Liver (tissue), 8 donors: ENCODE measurements at regions not wholly inside any gene's neighbourhood (a gene's known extent, or its start where the extent isn't known, plus 50 kb on each side); places are given as distances from the start of the nearest gene placed in this dataset.
A peak's percentile ranks its signal among the peaks of the same experiment; 100 is the strongest.

Experiments
- DNase-seq: peaks from one replicate; pipeline ENCODE4 v3.0.0-alpha.2; 2017; ENCODE audit warnings: low spot score
- H3K27ac ChIP-seq, 2 donors: one replicate each; pipeline ENCODE4 v1.7.0; 2013; ENCODE audit warnings: inconsistent platforms in 2 of 2, low read length in 2 of 2, control low read depth in 1 of 2, low read depth in 1 of 2, mild to moderate bottlenecking in 1 of 2
- H3K27me3 ChIP-seq, 4 donors: one replicate each; pipeline versions ENCODE4 v1.6.1 to v1.7.0; 2013; ENCODE audit warnings: low read length in 3 of 4, inconsistent platforms in 1 of 4, mild to moderate bottlenecking in 1 of 4, moderate library complexity in 1 of 4; ENCODE audit not compliant: control insufficient read depth in 4 of 4, insufficient read depth in 4 of 4
- H3K36me3 ChIP-seq, 4 donors: one replicate each; pipeline versions ENCODE4 v1.6.1 to v1.7.0; 2013; ENCODE audit warnings: low read length in 3 of 4, mild to moderate bottlenecking in 3 of 4, low read depth in 1 of 4, moderate library complexity in 1 of 4; ENCODE audit not compliant: control insufficient read depth in 4 of 4, insufficient read depth in 3 of 4
- H3K4me1 ChIP-seq, 4 donors: one replicate each; pipeline versions ENCODE4 v1.6.1 to v1.7.0; 2013; ENCODE audit warnings: low read length in 3 of 4, mild to moderate bottlenecking in 3 of 4, moderate library complexity in 1 of 4; ENCODE audit not compliant: control insufficient read depth in 4 of 4, insufficient read depth in 4 of 4
- H3K4me3 ChIP-seq, 3 donors: one replicate each; pipeline versions ENCODE4 v1.6.1 to v1.7.0; 2013; ENCODE audit warnings: low read length in 3 of 3, control low read depth in 1 of 3, low read depth in 1 of 3, mild to moderate bottlenecking in 1 of 3
- H3K9ac ChIP-seq, 2 donors: one replicate each; pipeline ENCODE4 v1.7.0; 2013; ENCODE audit warnings: low read length in 2 of 2, mild to moderate bottlenecking in 2 of 2, moderate library complexity in 2 of 2, control low read depth in 1 of 2, low read depth in 1 of 2
- H3K9me3 ChIP-seq, 4 donors: one replicate each; pipeline versions ENCODE4 v1.6.1 to v1.7.0; 2013; ENCODE audit warnings: low read length in 3 of 4; ENCODE audit not compliant: control insufficient read depth in 4 of 4
- EGR1 ChIP-seq, 2 donors: IDR thresholded peaks; 2 replicates each; pipeline ENCODE4 v1.6.1; 2016 to 2018; ENCODE audit warnings: antibody characterized with exemption in 2 of 2, low read depth in 2 of 2
- FOXA1 ChIP-seq: IDR thresholded peaks from 2 replicates; pipeline ENCODE4 v1.6.1; 2016; ENCODE audit warnings: antibody characterized with exemption
- FOXA2 ChIP-seq: IDR thresholded peaks from 2 replicates; pipeline ENCODE4 v1.6.1; 2016; ENCODE audit warnings: antibody characterized with exemption
- GABPA ChIP-seq, 2 donors: IDR thresholded peaks in 1 of 2; conservative IDR thresholded peaks in 1 of 2; 2 replicates each; pipeline ENCODE4 v1.6.1; 2016; ENCODE audit warnings: antibody characterized with exemption in 2 of 2, mild to moderate bottlenecking in 1 of 2, moderate library complexity in 1 of 2
- HNF4A ChIP-seq, 2 donors: conservative IDR thresholded peaks; 2 replicates each; pipeline ENCODE4 v1.6.1; 2016; ENCODE audit warnings: antibody characterized with exemption in 2 of 2, mild to moderate bottlenecking in 2 of 2
- HNF4G ChIP-seq: IDR thresholded peaks from 2 replicates; pipeline ENCODE4 v1.6.1; 2016; ENCODE audit warnings: antibody characterized with exemption
- JUND ChIP-seq, 2 donors: IDR thresholded peaks; 2 replicates each; pipeline ENCODE4 v1.6.1; 2016; ENCODE audit warnings: antibody characterized with exemption in 2 of 2
- NR2F2 ChIP-seq: IDR thresholded peaks from 2 replicates; pipeline ENCODE4 v1.6.1; 2016; ENCODE audit warnings: antibody characterized with exemption
- RAD21 ChIP-seq, 2 donors: IDR thresholded peaks; 2 replicates each; pipeline ENCODE4 v1.6.1; 2016; ENCODE audit warnings: antibody characterized with exemption in 2 of 2, mild to moderate bottlenecking in 2 of 2
- RXRA ChIP-seq, 2 donors: IDR thresholded peaks; 2 replicates each; pipeline ENCODE4 v1.6.1; 2017 to 2018; ENCODE audit warnings: antibody characterized with exemption in 2 of 2, mild to moderate bottlenecking in 1 of 2
- SP1 ChIP-seq: IDR thresholded peaks from 2 replicates; pipeline ENCODE4 v1.6.1; 2018; ENCODE audit warnings: antibody characterized with exemption, mild to moderate bottlenecking
- TAF1 ChIP-seq: conservative IDR thresholded peaks from 2 replicates; pipeline ENCODE4 v1.6.1; 2016; ENCODE audit warnings: antibody characterized with exemption, mild to moderate bottlenecking
- YY1 ChIP-seq: IDR thresholded peaks from 2 replicates; pipeline ENCODE4 v1.6.1; 2016; ENCODE audit warnings: antibody characterized with exemption, mild to moderate bottlenecking
- WGBS: extraction: QIAGEN DNeasy Blood & Tissue Kit; methylation state at CpG from one replicate; pipeline ENCODE4 v1.1.7; 2013; 5-methylcytosine and 5-hydroxymethylcytosine counted together
- TF ChIP-seq, protein P1 (sequence below): IDR thresholded peaks from 2 replicates; pipeline ENCODE4 v1.6.1; 2016; ENCODE audit warnings: antibody characterized with exemption
- TF ChIP-seq, protein P2 (sequence below): IDR thresholded peaks from 2 replicates; pipeline ENCODE4 v1.6.1; 2016; ENCODE audit warnings: antibody characterized with exemption, mild to moderate bottlenecking
- TF ChIP-seq, protein P3 (sequence below): IDR thresholded peaks from 2 replicates; pipeline ENCODE4 v1.6.1; 2016; ENCODE audit warnings: antibody characterized with exemption
- TF ChIP-seq, protein P4 (sequence below): fragments of 150-350 bp; IDR thresholded peaks from 2 replicates; pipeline ENCODE4 v1.5.1; 2017; ENCODE audit warnings: improper control_type of control experiment, low read depth, low read length; ENCODE audit not compliant: missing input control
- donor health status: healthy.
- donor health status: healthy.
- donor health status: healthy.
- donor health status: healthy.
- donor health status: healthy.

DNA sequence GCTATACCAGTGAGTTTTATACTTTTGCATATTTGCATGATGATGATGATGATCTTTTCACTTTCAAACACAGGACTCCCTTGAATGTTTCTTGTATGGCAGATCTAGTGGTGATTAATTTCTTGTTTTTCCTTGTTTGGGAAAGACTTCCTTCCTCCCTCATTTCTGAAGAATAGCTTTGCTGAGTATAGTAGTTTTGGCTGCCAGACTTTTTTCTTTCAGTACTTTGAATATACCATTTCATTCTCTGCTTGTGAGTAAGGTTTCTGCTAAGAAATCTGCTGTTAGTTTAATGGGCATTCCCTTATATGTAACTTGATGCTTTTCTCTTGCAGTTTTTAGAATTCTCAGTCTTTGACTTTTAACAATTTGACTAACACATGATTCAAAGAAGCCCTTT lies 547.4 kb upstream of the CXADR start:
- DNase-seq: no peak
- Histone ChIP-seq H3K27ac (no peak overlapping the region), H3K27me3 (no peaks in the 10 kb centered on the region), H3K4me1 (peaks cover 0 to 5% (median 3%) of the 10 kb centered on the region in 4 donors), H3K36me3 (no peaks in the 10 kb centered on the region), H3K9me3 (peaks cover 0 to 4% (median 0%) of the 10 kb centered on the region in 4 donors), H3K9ac (no peak overlapping the region), H3K4me3 (no peak overlapping the region)
- TF ChIP-seq YY1 (no peak), RAD21 (IDR thresholded peaks at IDR 0.05) (no peak), HNF4A (conservative IDR thresholded peaks at IDR 0.05) (no peak), FOXA2 (no peak), EGR1 (IDR thresholded peaks at IDR 0.05; ENCODE audit: low read depth in 2 of 2) (no peak), SP1 (no peak), NR2F2 (no peak)
- TF ChIP-seq, protein P1, sequence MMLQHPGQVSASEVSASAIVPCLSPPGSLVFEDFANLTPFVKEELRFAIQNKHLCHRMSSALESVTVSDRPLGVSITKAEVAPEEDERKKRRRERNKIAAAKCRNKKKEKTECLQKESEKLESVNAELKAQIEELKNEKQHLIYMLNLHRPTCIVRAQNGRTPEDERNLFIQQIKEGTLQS: no peak
- TF ChIP-seq, protein P2, sequence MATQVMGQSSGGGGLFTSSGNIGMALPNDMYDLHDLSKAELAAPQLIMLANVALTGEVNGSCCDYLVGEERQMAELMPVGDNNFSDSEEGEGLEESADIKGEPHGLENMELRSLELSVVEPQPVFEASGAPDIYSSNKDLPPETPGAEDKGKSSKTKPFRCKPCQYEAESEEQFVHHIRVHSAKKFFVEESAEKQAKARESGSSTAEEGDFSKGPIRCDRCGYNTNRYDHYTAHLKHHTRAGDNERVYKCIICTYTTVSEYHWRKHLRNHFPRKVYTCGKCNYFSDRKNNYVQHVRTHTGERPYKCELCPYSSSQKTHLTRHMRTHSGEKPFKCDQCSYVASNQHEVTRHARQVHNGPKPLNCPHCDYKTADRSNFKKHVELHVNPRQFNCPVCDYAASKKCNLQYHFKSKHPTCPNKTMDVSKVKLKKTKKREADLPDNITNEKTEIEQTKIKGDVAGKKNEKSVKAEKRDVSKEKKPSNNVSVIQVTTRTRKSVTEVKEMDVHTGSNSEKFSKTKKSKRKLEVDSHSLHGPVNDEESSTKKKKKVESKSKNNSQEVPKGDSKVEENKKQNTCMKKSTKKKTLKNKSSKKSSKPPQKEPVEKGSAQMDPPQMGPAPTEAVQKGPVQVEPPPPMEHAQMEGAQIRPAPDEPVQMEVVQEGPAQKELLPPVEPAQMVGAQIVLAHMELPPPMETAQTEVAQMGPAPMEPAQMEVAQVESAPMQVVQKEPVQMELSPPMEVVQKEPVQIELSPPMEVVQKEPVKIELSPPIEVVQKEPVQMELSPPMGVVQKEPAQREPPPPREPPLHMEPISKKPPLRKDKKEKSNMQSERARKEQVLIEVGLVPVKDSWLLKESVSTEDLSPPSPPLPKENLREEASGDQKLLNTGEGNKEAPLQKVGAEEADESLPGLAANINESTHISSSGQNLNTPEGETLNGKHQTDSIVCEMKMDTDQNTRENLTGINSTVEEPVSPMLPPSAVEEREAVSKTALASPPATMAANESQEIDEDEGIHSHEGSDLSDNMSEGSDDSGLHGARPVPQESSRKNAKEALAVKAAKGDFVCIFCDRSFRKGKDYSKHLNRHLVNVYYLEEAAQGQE: no peak

DNA sequence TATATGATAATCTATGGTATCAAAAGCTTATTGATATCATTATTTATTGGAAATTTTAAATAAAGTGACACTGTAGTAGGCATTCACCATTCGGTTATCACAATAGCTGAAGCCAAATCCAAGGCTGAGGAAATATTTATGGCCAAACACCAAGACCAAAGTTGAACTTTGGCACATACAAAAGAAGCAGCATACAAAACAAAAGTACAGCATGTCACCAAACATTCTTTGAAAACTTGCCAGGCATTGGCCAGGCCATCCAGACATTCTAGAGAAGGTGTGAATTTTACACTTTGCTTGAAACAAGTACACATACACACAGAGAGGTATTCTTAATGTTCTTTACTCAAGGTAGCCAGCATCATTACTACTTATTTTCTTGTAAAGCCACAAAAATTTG lies 544.4 kb upstream of the CXADR start:
- Histone ChIP-seq H3K36me3 (no peaks in the 10 kb centered on the region), H3K4me3 (no peak overlapping the region), H3K4me1 (peaks cover 0 to 5% (median 3%) of the 10 kb centered on the region in 4 donors), H3K27ac (no peak overlapping the region), H3K9ac (no peak overlapping the region), H3K27me3 (no peaks in the 10 kb centered on the region), H3K9me3 (peaks cover 0 to 4% (median 0%) of the 10 kb centered on the region in 4 donors)
- 28% methylated on average over 1 of the region's 1 CpG for WGBS
- DNase-seq: no peak
- peak in 1 of 2 donors; percentile 42 for TF ChIP-seq RXRA (IDR thresholded peaks at IDR 0.05)
- no peak for TF ChIP-seq FOXA2
- TF ChIP-seq HNF4A (conservative IDR thresholded peaks at IDR 0.05): peak in 1 of 2 donors; percentile 70
- TF ChIP-seq YY1: peak; percentile 34

DNA sequence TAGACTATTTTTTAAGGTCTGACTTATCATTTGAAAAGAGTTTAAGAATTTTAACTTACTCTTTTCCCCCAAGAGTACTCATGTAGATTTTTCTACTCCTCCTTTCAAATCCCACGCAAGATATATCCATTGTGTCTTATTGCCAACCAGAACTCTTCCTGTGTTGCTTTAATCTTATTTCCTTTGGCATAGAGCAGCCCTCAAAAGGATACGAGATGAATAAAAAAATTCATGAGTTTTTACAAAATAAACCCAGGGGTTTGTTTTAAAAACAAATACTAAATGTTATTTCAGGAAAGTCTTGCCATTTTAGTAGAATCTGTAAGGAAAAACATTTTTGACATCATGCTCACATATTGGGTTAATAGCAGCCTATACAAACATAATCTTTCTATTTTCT lies 543.2 kb upstream of the CXADR start:
- 59% methylated on average over 2 of the region's 2 CpGs for WGBS
- TF ChIP-seq FOXA2 (no peak), FOXA1 (no peak), EGR1 (IDR thresholded peaks at IDR 0.05; ENCODE audit: low read depth in 2 of 2) (no peak), GABPA (IDR thresholded peaks at IDR 0.05 in 1 of 2, conservative IDR thresholded peaks at IDR 0.05 in 1 of 2) (no peak), NR2F2 (no peak), JUND (IDR thresholded peaks at IDR 0.05) (no peak), HNF4G (no peak), TAF1 (no peak), YY1 (no peak), RAD21 (IDR thresholded peaks at IDR 0.05) (no peak), RXRA (IDR thresholded peaks at IDR 0.05) (no peak), SP1 (no peak), HNF4A (conservative IDR thresholded peaks at IDR 0.05) (no peak)
- TF ChIP-seq, protein P2: no peak
- TF ChIP-seq, protein P3, sequence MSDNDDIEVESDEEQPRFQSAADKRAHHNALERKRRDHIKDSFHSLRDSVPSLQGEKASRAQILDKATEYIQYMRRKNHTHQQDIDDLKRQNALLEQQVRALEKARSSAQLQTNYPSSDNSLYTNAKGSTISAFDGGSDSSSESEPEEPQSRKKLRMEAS: no peak
- TF ChIP-seq, protein P4, sequence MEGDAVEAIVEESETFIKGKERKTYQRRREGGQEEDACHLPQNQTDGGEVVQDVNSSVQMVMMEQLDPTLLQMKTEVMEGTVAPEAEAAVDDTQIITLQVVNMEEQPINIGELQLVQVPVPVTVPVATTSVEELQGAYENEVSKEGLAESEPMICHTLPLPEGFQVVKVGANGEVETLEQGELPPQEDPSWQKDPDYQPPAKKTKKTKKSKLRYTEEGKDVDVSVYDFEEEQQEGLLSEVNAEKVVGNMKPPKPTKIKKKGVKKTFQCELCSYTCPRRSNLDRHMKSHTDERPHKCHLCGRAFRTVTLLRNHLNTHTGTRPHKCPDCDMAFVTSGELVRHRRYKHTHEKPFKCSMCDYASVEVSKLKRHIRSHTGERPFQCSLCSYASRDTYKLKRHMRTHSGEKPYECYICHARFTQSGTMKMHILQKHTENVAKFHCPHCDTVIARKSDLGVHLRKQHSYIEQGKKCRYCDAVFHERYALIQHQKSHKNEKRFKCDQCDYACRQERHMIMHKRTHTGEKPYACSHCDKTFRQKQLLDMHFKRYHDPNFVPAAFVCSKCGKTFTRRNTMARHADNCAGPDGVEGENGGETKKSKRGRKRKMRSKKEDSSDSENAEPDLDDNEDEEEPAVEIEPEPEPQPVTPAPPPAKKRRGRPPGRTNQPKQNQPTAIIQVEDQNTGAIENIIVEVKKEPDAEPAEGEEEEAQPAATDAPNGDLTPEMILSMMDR: no peak
- TF ChIP-seq, protein P1: no peak

More for the DNA sequence above, 543.2 kb upstream of the CXADR start:
- Histone ChIP-seq H3K4me3 (no peak overlapping the region), H3K9me3 (peaks cover 0 to 4% (median 0%) of the 10 kb centered on the region in 4 donors), H3K36me3 (no peaks in the 10 kb centered on the region), H3K27me3 (no peaks in the 10 kb centered on the region), H3K4me1 (peaks cover 0 to 5% (median 3%) of the 10 kb centered on the region in 4 donors), H3K27ac (no peak overlapping the region), H3K9ac (no peak overlapping the region)
- no peak for DNase-seq
